CD14-positive monocyte (primary cell): ENCODE measurements at regions not wholly inside any gene's neighbourhood (a gene's known extent, or its start where the extent isn't known, plus 50 kb on each side); places are given as distances from the start of the nearest gene placed in this dataset.

Experiments
- DNase-seq, 3 donors: peaks; one replicate each; pipeline ENCODE4 v3.0.0-alpha.2; 2011 to 2022
- H2AFZ ChIP-seq: 2 replicates; pipeline ENCODE4 v1.6.0; 2012; ENCODE audit warnings: mild to moderate bottlenecking, low read depth, low read length, inconsistent platforms; ENCODE audit not compliant: insufficient read depth, poor library complexity, severe bottlenecking
- H3K27ac ChIP-seq, 2 donors: 1 replicate in 1 of 2; 2 replicates in 1 of 2; pipeline ENCODE4 v1.5.1; 2012 to 2013; ENCODE audit warnings: low read length in 2 of 2, control low read depth in 1 of 2, inconsistent platforms in 1 of 2, low read depth in 1 of 2, mild to moderate bottlenecking in 1 of 2
- H3K27me3 ChIP-seq, 2 donors: one replicate each; pipeline versions ENCODE4 v1.6.0 to v1.6.1; 2011 to 2013; ENCODE audit warnings: low read length in 2 of 2; ENCODE audit not compliant: control insufficient read depth in 2 of 2, insufficient read depth in 2 of 2
- H3K36me3 ChIP-seq, 2 donors: replicated peaks in 1 of 2; 1 replicate in 1 of 2; 2 replicates in 1 of 2; pipeline versions ENCODE4 v1.5.1 to v1.6.1; 2012 to 2013; ENCODE audit warnings: low read length in 2 of 2, control low read depth in 1 of 2, inconsistent platforms in 1 of 2, mild to moderate bottlenecking in 1 of 2; ENCODE audit not compliant: insufficient read depth in 2 of 2, control insufficient read depth in 1 of 2
- H3K4me1 ChIP-seq, 2 donors: 1 replicate in 1 of 2; 2 replicates in 1 of 2; pipeline versions ENCODE4 v1.5.1 to v1.6.1; 2012 to 2013; ENCODE audit warnings: low read length in 2 of 2, control low read depth in 1 of 2, inconsistent platforms in 1 of 2, mild to moderate bottlenecking in 1 of 2, moderate library complexity in 1 of 2; ENCODE audit not compliant: insufficient read depth in 2 of 2, control insufficient read depth in 1 of 2
- H3K4me2 ChIP-seq: replicated peaks from 2 replicates; pipeline ENCODE3; 2012; ENCODE audit warnings: low read length, moderate library complexity, mild to moderate bottlenecking; ENCODE audit not compliant: poor library complexity, severe bottlenecking; ENCODE audit errors: extremely low read depth
- H3K4me3 ChIP-seq, 3 experiments: fragments of 200-600 bp in 1 of 3; sonication (generic) in 1 of 3; replicated peaks in 1 of 3; 1 replicate in 2 of 3; 2 replicates in 1 of 3; pipeline ENCODE4 v1.5.1; 2011 to 2013; ENCODE audit warnings: low read length in 3 of 3, mild to moderate bottlenecking in 3 of 3, control low read depth in 2 of 3, low read depth in 2 of 3, inconsistent platforms in 1 of 3, moderate library complexity in 1 of 3
- H3K79me2 ChIP-seq: 2 replicates; pipeline ENCODE4 v1.6.0; 2012; ENCODE audit warnings: mild to moderate bottlenecking, control low read depth, inconsistent platforms, low read length, moderate library complexity; ENCODE audit not compliant: insufficient read depth
- H3K9ac ChIP-seq: 2 replicates; pipeline ENCODE4 v1.6.0; 2017; ENCODE audit warnings: low read length, mild to moderate bottlenecking; ENCODE audit not compliant: insufficient read depth, poor library complexity, severe bottlenecking
- H3K9me3 ChIP-seq, 2 donors: replicated peaks in 1 of 2; 1 replicate in 1 of 2; 2 replicates in 1 of 2; pipeline versions ENCODE4 v1.5.1 to v1.6.1; 2012 to 2013; ENCODE audit warnings: low read length in 2 of 2, control low read depth in 1 of 2; ENCODE audit not compliant: control insufficient read depth in 1 of 2, insufficient read depth in 1 of 2
- H4K20me1 ChIP-seq: 2 replicates; pipeline ENCODE4 v1.6.0; 2012; ENCODE audit warnings: mild to moderate bottlenecking, low read length, control low read depth, moderate library complexity; ENCODE audit not compliant: insufficient read depth
- H3K27ac Mint-ChIP-seq, 7 donors: one replicate each; pipeline ENCODE4 v1.8.0; 2020; ENCODE audit warnings: mild to moderate bottlenecking in 7 of 7, mixed read lengths in 7 of 7, moderate library complexity in 6 of 7, inconsistent platforms in 2 of 7
- H3K27me3 Mint-ChIP-seq, 3 donors: one replicate each; pipeline ENCODE4 v1.8.0; 2021 to 2022; ENCODE audit warnings: low read depth in 3 of 3, mild to moderate bottlenecking in 3 of 3, mixed read lengths in 3 of 3, moderate library complexity in 3 of 3, inconsistent platforms in 1 of 3
- H3K36me3 Mint-ChIP-seq, 2 donors: one replicate each; pipeline ENCODE4 v1.8.0; 2020; ENCODE audit warnings: mixed read lengths in 2 of 2, inconsistent platforms in 1 of 2, mild to moderate bottlenecking in 1 of 2
- H3K4me1 Mint-ChIP-seq: one replicate; pipeline ENCODE4 v1.8.0; 2020; ENCODE audit warnings: mild to moderate bottlenecking, mixed read lengths
- H3K4me3 Mint-ChIP-seq, 2 donors: one replicate each; pipeline ENCODE4 v1.8.0; 2020; ENCODE audit warnings: mild to moderate bottlenecking in 2 of 2, mixed read lengths in 2 of 2, moderate library complexity in 1 of 2
- H3K9me3 Mint-ChIP-seq, 7 donors: one replicate each; pipeline ENCODE4 v1.8.0; 2020 to 2022; ENCODE audit warnings: mixed read lengths in 7 of 7, mild to moderate bottlenecking in 6 of 7, moderate library complexity in 6 of 7, inconsistent platforms in 2 of 7
- WGBS: methylation state at CpG from one replicate; pipeline ENCODE4 v1.1.5; 2013; ENCODE audit warnings: missing lambda C conversion rate; ENCODE audit not compliant: insufficient coverage; 5-methylcytosine and 5-hydroxymethylcytosine counted together
- intact Hi-C, 2 donors: fragments of 100-400 bp; cut with micrococcal nuclease; formaldehyde crosslinking; loops; one replicate each; pipeline versions ENCODE4 v1.15.0 to v1.15.1; 2023
- TF ChIP-seq, protein P1 (sequence below): fragments of 200-600 bp; IDR thresholded peaks from one replicate; pipeline ENCODE4 v1.8.0; 2022; ENCODE audit warnings: antibody characterized with exemption, mild to moderate bottlenecking

DNA sequence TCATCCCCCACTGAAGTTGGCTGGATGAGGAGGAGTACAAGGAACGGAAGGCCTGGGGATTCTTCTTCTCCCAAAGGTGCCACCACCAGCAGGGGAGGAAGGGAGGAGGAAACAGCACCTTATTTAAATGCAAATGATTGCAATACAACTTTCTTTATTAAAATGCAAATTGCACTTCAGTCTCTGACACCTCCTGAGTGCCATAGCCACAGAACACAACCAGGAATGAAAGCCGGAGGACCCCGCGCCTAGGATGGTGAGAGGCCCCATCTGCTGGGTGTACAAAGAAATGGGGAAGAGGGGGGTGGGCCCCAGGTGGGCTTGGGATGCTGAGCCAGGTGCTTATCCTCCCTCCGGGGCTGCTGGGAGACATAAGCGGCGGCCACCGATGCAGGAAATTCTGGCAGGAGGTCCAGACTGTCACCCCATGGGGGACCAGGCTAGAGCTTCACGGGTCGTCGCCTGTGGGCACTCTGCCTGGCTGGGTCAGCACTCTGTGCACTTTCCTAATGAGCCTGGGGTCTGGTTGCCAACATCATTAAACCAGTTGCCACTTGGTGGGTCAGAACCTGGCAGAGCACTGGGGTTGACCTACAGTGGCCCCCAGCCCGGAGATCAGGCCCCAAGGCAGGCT, 154.2 kb upstream of the MLN start:
- no peak overlapping the region for H3K4me3 Mint-ChIP-seq
- no peak overlapping the region for H3K27ac ChIP-seq
- no peaks in the 10 kb centered on the region for H3K79me2 ChIP-seq
- intact Hi-C loops = no loop called here
- no peak overlapping the region for H3K27ac Mint-ChIP-seq
- no peaks in the 10 kb centered on the region for H3K36me3 Mint-ChIP-seq
- H2AFZ ChIP-seq = no peak overlapping the region
- H3K4me1 ChIP-seq = no peaks in the 10 kb centered on the region
- peaks cover 0 to 2% (median 0%) of the 10 kb centered on the region in 7 donors for H3K9me3 Mint-ChIP-seq
- H3K4me2 ChIP-seq = no peak overlapping the region
- H3K27me3 Mint-ChIP-seq = peaks cover 2 to 6% (median 2%) of the 10 kb centered on the region in 3 donors
- H3K9ac ChIP-seq = no peak overlapping the region
- no peaks in the 10 kb centered on the region for H4K20me1 ChIP-seq
- DNase-seq = no peak
- H3K9me3 ChIP-seq = no peaks in the 10 kb centered on the region
- 73% methylated on average over 8 of the region's 12 CpGs for WGBS
- no peaks in the 10 kb centered on the region for H3K36me3 ChIP-seq
- H3K4me1 Mint-ChIP-seq = no peaks in the 10 kb centered on the region
- TF ChIP-seq, protein P1, sequence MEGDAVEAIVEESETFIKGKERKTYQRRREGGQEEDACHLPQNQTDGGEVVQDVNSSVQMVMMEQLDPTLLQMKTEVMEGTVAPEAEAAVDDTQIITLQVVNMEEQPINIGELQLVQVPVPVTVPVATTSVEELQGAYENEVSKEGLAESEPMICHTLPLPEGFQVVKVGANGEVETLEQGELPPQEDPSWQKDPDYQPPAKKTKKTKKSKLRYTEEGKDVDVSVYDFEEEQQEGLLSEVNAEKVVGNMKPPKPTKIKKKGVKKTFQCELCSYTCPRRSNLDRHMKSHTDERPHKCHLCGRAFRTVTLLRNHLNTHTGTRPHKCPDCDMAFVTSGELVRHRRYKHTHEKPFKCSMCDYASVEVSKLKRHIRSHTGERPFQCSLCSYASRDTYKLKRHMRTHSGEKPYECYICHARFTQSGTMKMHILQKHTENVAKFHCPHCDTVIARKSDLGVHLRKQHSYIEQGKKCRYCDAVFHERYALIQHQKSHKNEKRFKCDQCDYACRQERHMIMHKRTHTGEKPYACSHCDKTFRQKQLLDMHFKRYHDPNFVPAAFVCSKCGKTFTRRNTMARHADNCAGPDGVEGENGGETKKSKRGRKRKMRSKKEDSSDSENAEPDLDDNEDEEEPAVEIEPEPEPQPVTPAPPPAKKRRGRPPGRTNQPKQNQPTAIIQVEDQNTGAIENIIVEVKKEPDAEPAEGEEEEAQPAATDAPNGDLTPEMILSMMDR = no peak
- H3K27me3 ChIP-seq = no peaks in the 10 kb centered on the region
- H3K4me3 ChIP-seq = no peak overlapping the region

DNA sequence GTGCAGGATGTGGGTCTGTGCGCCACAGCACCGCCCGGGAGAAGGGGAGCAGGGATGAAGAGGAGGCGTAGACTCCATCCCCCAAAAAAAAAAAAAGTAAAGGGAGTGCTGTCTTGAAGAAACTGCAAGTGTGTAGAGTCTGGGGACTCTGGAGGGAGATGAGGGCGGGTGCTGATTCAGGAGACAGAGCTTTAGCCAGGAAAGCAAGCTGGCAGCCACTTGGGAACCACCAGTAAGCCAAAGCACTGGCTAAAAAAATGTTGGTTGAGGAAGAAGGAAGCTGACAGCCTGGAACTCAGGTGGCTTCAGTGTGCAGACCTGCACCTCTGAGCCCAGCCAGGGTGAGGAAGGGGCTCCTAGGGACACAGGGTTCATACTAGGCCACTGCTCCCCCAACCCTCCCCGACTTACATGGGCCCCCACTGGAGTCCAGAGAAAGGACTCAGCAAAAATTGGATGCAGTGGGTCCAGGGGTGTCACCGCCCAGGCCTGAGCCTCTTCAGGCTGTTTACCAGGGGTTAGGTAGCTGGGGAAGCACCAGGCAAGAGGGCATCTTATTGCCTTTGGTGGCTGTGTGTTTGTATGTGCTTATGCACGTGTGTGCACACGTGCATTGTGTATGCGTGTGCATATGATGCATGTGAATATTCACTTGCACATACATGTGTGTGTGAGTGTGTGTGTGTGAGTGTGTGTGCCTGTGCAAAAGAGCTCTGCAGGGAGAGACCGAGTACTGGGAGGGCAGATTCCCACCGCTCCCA, 153.5 kb upstream of the MLN start:
- no peak overlapping the region for H3K4me3 Mint-ChIP-seq
- no peaks in the 10 kb centered on the region for H3K9me3 ChIP-seq

More for the DNA sequence above, 153.5 kb upstream of the MLN start:
- no peak for DNase-seq
- no peaks in the 10 kb centered on the region for H3K4me1 Mint-ChIP-seq
- WGBS = 94% methylated on average over 2 of the region's 12 CpGs
- H3K9me3 Mint-ChIP-seq = peaks cover 0 to 2% (median 0%) of the 10 kb centered on the region in 7 donors
- Histone ChIP-seq H3K4me2 (no peak overlapping the region), H3K4me3 (no peak overlapping the region), H2AFZ (no peak overlapping the region), H3K9ac (no peak overlapping the region), H3K79me2 (no peaks in the 10 kb centered on the region), H3K27me3 (no peaks in the 10 kb centered on the region), H3K36me3 (no peaks in the 10 kb centered on the region), H3K4me1 (no peaks in the 10 kb centered on the region), H3K27ac (no peak overlapping the region), H4K20me1 (no peaks in the 10 kb centered on the region)
- peaks cover 2 to 6% (median 2%) of the 10 kb centered on the region in 3 donors for H3K27me3 Mint-ChIP-seq
- TF ChIP-seq, protein P1 = no peak
- peak overlapping the region in 1 of 7 donors; percentile 42 for H3K27ac Mint-ChIP-seq
- intact Hi-C loops = no loop called here
- no peaks in the 10 kb centered on the region for H3K36me3 Mint-ChIP-seq
